A673 (cell line): ENCODE measurements at regions not wholly inside any gene's neighbourhood (a gene's known extent, or its start where the extent isn't known, plus 50 kb on each side); places are given as distances from the start of the nearest gene placed in this dataset.

Experiments
- BruUV-seq: library from RNA; stranded (reverse); fragments of 400-500 nt; replicated peaks from 2 replicates; lab custom pipeline; 2021; lab: Mats Ljungman, UMichigan
- CTCF ChIA-PET: fragments of 300-600 bp; sonication (Branson Sonifier 250); formaldehyde crosslinking; loops from one replicate; lab custom pipeline; 2022; ENCODE audit warnings: antibody characterized with exemption; lab: Charles Lee
- POLR2A ChIA-PET: fragments of 300-600 bp; sonication (Branson Sonifier 250); formaldehyde crosslinking; loops from one replicate; lab custom pipeline; 2022; ENCODE audit warnings: antibody characterized with exemption; ENCODE audit not compliant: low non-redundant PET; lab: Charles Lee
- DNase-seq: peaks from one replicate; pipeline ENCODE4 v3.0.0-alpha.2; 2015; ENCODE audit warnings: low spot score
- H3K27ac ChIP-seq: fragments of 200-600 bp; sonication (generic); 2 replicates; pipeline ENCODE4 v1.5.1; 2016; ENCODE audit warnings: mixed run types, low read depth, mild to moderate bottlenecking, mixed read lengths, antibody characterized with exemption, low read length; ENCODE audit not compliant: poor library complexity, severe bottlenecking
- H3K27me3 ChIP-seq: fragments of 200-600 bp; sonication (generic); replicated peaks from 2 replicates; pipeline ENCODE4 v1.6.1; 2017; ENCODE audit warnings: mixed run types, low read depth, mild to moderate bottlenecking, mixed read lengths, antibody characterized with exemption, low read length; ENCODE audit not compliant: insufficient read depth, poor library complexity
- H3K36me3 ChIP-seq: fragments of 200-600 bp; sonication (generic); 2 replicates; pipeline ENCODE4 v1.6.1; 2016; ENCODE audit warnings: mixed run types, mild to moderate bottlenecking, mixed read lengths, antibody characterized with exemption, low read length; ENCODE audit not compliant: insufficient read depth, poor library complexity, severe bottlenecking
- H3K4me1 ChIP-seq: fragments of 200-600 bp; sonication (generic); 2 replicates; pipeline ENCODE4 v1.6.1; 2017; ENCODE audit warnings: mixed run types, mild to moderate bottlenecking, mixed read lengths, antibody characterized with exemption, low read length; ENCODE audit not compliant: insufficient read depth, poor library complexity, severe bottlenecking
- H3K4me3 ChIP-seq: fragments of 200-600 bp; sonication (generic); 2 replicates; pipeline ENCODE4 v1.5.1; 2016; ENCODE audit warnings: low read depth, mixed run types, mild to moderate bottlenecking, mixed read lengths, low read length; ENCODE audit not compliant: poor library complexity, severe bottlenecking
- H3K9me3 ChIP-seq: fragments of 200-600 bp; sonication (generic); 2 replicates; pipeline ENCODE4 v1.6.1; 2016; ENCODE audit warnings: mixed run types, low read depth, mild to moderate bottlenecking, mixed read lengths, antibody characterized with exemption, low read length; ENCODE audit not compliant: poor library complexity, severe bottlenecking
- CTCF ChIP-seq: fragments of 300-800, 200-600 bp; sonication (generic); conservative IDR thresholded peaks from 2 replicates; pipeline ENCODE4 v1.5.1; 2017; ENCODE audit warnings: low read depth, mild to moderate bottlenecking, antibody characterized with exemption, low read length, moderate library complexity, mixed read lengths
- EZH2 ChIP-seq: fragments of 200-600 bp; sonication (generic); IDR thresholded peaks from 2 replicates; pipeline ENCODE4 v1.6.1; 2017; ENCODE audit warnings: borderline replicate concordance, low read depth, mild to moderate bottlenecking, mixed read lengths, antibody characterized with exemption, low read length; ENCODE audit not compliant: poor library complexity, severe bottlenecking
- intact Hi-C: fragments of 100-400 bp; cut with micrococcal nuclease; formaldehyde crosslinking; loops from one replicate; pipeline ENCODE4 v1.10.0; 2022; ENCODE audit not compliant: unreplicated experiment

GRCh38 chrX:475926-476723, 89.4 kb upstream of the PPP2R3B start:
- Histone ChIP-seq H3K36me3 (no peaks in the 10 kb centered on the region), H3K27me3 (peaks cover 7% of the 10 kb centered on the region), H3K9me3 (peaks cover 4% of the 10 kb centered on the region), H3K4me3 (no peak overlapping the region), H3K27ac (no peak overlapping the region), H3K4me1 (no peaks in the 10 kb centered on the region)
- ChIA-PET CTCF (no interaction called here), POLR2A (no interaction called here)
- no TSS peak for BruUV-seq
- intact Hi-C loops, result no loop called here
- no peak for TF ChIP-seq EZH2
- TF ChIP-seq CTCF, result no peak
- no peak for DNase-seq

GRCh38 chrX:476724-477075, 90.0 kb upstream of the PPP2R3B start:
- intact Hi-C loops, result no loop called here
- no peak overlapping the region for H3K27ac ChIP-seq
- no peaks in the 10 kb centered on the region for H3K4me1 ChIP-seq
- POLR2A ChIA-PET, result no interaction called here
- CTCF ChIA-PET, result no interaction called here
- TF ChIP-seq CTCF (no peak), EZH2 (no peak)
- peaks cover 4% of the 10 kb centered on the region for H3K9me3 ChIP-seq
- H3K4me3 ChIP-seq, result no peak overlapping the region
- H3K36me3 ChIP-seq, result no peaks in the 10 kb centered on the region
- peaks cover 1% of the 10 kb centered on the region for H3K27me3 ChIP-seq
- no peak for DNase-seq
- no TSS peak for BruUV-seq

GRCh38 chrX:477441-478012, 90.8 kb upstream of the PPP2R3B start:
- no TSS peak for BruUV-seq
- no peak for TF ChIP-seq CTCF
- no peak for TF ChIP-seq EZH2
- H3K36me3 ChIP-seq, result no peaks in the 10 kb centered on the region
- H3K27ac ChIP-seq, result no peak overlapping the region
- intact Hi-C loops, result no loop called here
- DNase-seq, result no peak
- no peaks in the 10 kb centered on the region for H3K4me1 ChIP-seq
- ChIA-PET POLR2A (no interaction called here), CTCF (no interaction called here)
- no peak overlapping the region for H3K4me3 ChIP-seq
- H3K9me3 ChIP-seq, result peaks cover 4% of the 10 kb centered on the region
- H3K27me3 ChIP-seq, result no peaks in the 10 kb centered on the region
